ENCODE measurements at regions not wholly inside any gene's neighbourhood (a gene's known extent, or its start where the extent isn't known, plus 50 kb on each side); places are given as distances from the start of the nearest gene placed in this dataset.

GRCh38 chr9:89766991-89767390 lies 162.2 kb downstream of the GADD45G start:
- DNase-seq (ENCODE audit: low read depth, low spot score), result no peak

- DNase-seq (ENCODE audit: low read depth, low spot score), result no peak
Observed at GRCh38 chr9:89768051-89768450, 163.2 kb downstream of the GADD45G start.

- no peak for DNase-seq (ENCODE audit: low read depth, low spot score)
Observed at GRCh38 chr9:89768650-89769071, 163.8 kb downstream of the GADD45G start.

GRCh38 chr9:89770531-89771174 lies 165.8 kb downstream of the GADD45G start:
- DNase-seq (ENCODE audit: low read depth, low spot score), result no peak

- DNase-seq (ENCODE audit: low read depth, low spot score), result no peak
Observed at GRCh38 chr9:89771205-89771604, 166.4 kb downstream of the GADD45G start.

- no peak for DNase-seq (ENCODE audit: low read depth, low spot score)
Observed at GRCh38 chr9:89773170-89773569, 168.4 kb downstream of the GADD45G start.

- no peak for DNase-seq (ENCODE audit: low read depth, low spot score)
Observed at GRCh38 chr9:89774858-89775370, 170.1 kb downstream of the GADD45G start.

GRCh38 chr9:89775641-89776040 lies 170.8 kb downstream of the GADD45G start:
- DNase-seq (ENCODE audit: low read depth, low spot score), result no peak

- DNase-seq (ENCODE audit: low read depth, low spot score), result no peak
Observed at GRCh38 chr9:89776795-89777525, 172.1 kb downstream of the GADD45G start.

- no peak for DNase-seq (ENCODE audit: low read depth, low spot score)
Observed at GRCh38 chr9:89777544-89777943, 172.7 kb downstream of the GADD45G start.

- no peak for DNase-seq (ENCODE audit: low read depth, low spot score)
Observed at GRCh38 chr9:89778100-89779090, 173.6 kb downstream of the GADD45G start.

- no peak for DNase-seq (ENCODE audit: low read depth, low spot score)
Observed at GRCh38 chr9:89779405-89780203, 174.8 kb downstream of the GADD45G start.

- DNase-seq (ENCODE audit: low read depth, low spot score), result no peak
Observed at GRCh38 chr9:89780959-89781358, 176.1 kb downstream of the GADD45G start.

- DNase-seq (ENCODE audit: low read depth, low spot score), result no peak
Observed at GRCh38 chr9:89781838-89782540, 177.2 kb downstream of the GADD45G start.

GRCh38 chr9:89786655-89787054 lies 181.8 kb downstream of the GADD45G start:
- no peak for DNase-seq (ENCODE audit: low read depth, low spot score)

GRCh38 chr9:89787595-89787994 lies 182.8 kb downstream of the GADD45G start:
- DNase-seq (ENCODE audit: low read depth, low spot score), result no peak

GRCh38 chr9:89788434-89788833 lies 183.6 kb downstream of the GADD45G start:
- no peak for DNase-seq (ENCODE audit: low read depth, low spot score)

- DNase-seq (ENCODE audit: low read depth, low spot score), result no peak
Observed at GRCh38 chr9:89789922-89790510, 185.2 kb downstream of the GADD45G start.

- no peak for DNase-seq (ENCODE audit: low read depth, low spot score)
Observed at GRCh38 chr9:89790542-89791109, 185.8 kb downstream of the GADD45G start.
